K562 (cell line): ENCODE measurements at regions not wholly inside any gene's neighbourhood (a gene's known extent, or its start where the extent isn't known, plus 50 kb on each side); places are given as distances from the start of the nearest gene placed in this dataset.

Experiments used
- ATAC-seq: fragments of 200-7000 bp; cut with Tn5 transposase; 3 replicates; pipeline ENCODE4 v1.9.1; 2020; ENCODE audit warnings: moderate library complexity
- BruUV-seq: library from RNA; stranded (reverse); fragments of 400-500 nt; replicated peaks from 2 replicates; lab custom pipeline; 2021; lab: Mats Ljungman, UMichigan
- CTCF ChIA-PET: fragments of 300-600 bp; formaldehyde crosslinking; extraction: SDS; loops from one replicate; lab custom pipeline; 2021; ENCODE audit warnings: low intra/inter-chr PET ratio; lab: Yijun Ruan, JAX
- POLR2A ChIA-PET: fragments of 300-600, 350-650 bp; sonication (Branson Sonifier 250); formaldehyde crosslinking; extraction: SDS; loops from one replicate; lab custom pipeline; 2021; ENCODE audit warnings: antibody characterized with exemption, inconsistent platforms; lab: Yijun Ruan, JAX
- DNase-seq, 4 experiments: peaks; one replicate each; pipeline versions ENCODE4 v3.0.0 to v3.0.0-alpha.2; 2011 to 2018; ENCODE audit warnings: low spot score in 3 of 4, mixed read lengths in 3 of 4; ENCODE audit errors: extremely low read depth in 1 of 4
- FAIRE-seq: peaks from 2 replicates; lab custom pipeline; 2011; peaks lifted over from hg19 to GRCh38; lab: Jason Lieb, UNC
- H2AFZ ChIP-seq: 2 replicates; pipeline ENCODE4 v1.6.0; 2011; ENCODE audit warnings: low read depth, low read length, control low read depth, inconsistent platforms
- H3K27ac ChIP-seq: fragments of 200-600 bp; 3 replicates; pipeline ENCODE4 v1.8.0; 2011; ENCODE audit warnings: low read depth, mild to moderate bottlenecking, control low read depth, inconsistent platforms, low read length, moderate library complexity, mixed read lengths; ENCODE audit errors: extremely low read depth
- H3K27me3 ChIP-seq, 2 experiments: fragments of 300-600 bp in 1 of 2; 2 replicates in 1 of 2; 3 replicates in 1 of 2; pipeline versions ENCODE4 v1.6.0 to v1.8.0; 2011; ENCODE audit warnings: inconsistent platforms in 2 of 2, low read length in 2 of 2, mild to moderate bottlenecking in 1 of 2, mixed read lengths in 1 of 2, moderate library complexity in 1 of 2; ENCODE audit not compliant: control insufficient read depth in 2 of 2, insufficient read depth in 2 of 2
- H3K36me3 ChIP-seq: fragments of 300-600 bp; 3 replicates; pipeline ENCODE4 v1.8.0; 2011; ENCODE audit warnings: mild to moderate bottlenecking, low read length, inconsistent platforms; ENCODE audit not compliant: control insufficient read depth, insufficient read depth
- H3K4me1 ChIP-seq, 2 experiments: fragments of 200-600 bp in 1 of 2; replicated peaks in 1 of 2; 2 replicates in 1 of 2; 3 replicates in 1 of 2; pipeline versions ENCODE4 v1.5.1 to v1.8.0; 2011; ENCODE audit warnings: inconsistent platforms in 2 of 2, low read length in 2 of 2, mild to moderate bottlenecking in 1 of 2, mixed read lengths in 1 of 2, moderate library complexity in 1 of 2; ENCODE audit not compliant: control insufficient read depth in 2 of 2, insufficient read depth in 2 of 2
- H3K4me2 ChIP-seq: 2 replicates; pipeline ENCODE4 v1.6.1; 2011; ENCODE audit warnings: low read length, control low read depth, inconsistent platforms, mixed read lengths; ENCODE audit not compliant: insufficient read depth
- H3K4me3 ChIP-seq: fragments of 200-600 bp; sonication (generic), shearing (Covaris generic); 2 replicates; pipeline ENCODE4 v1.5.1; 2016; ENCODE audit warnings: control low read depth, inconsistent platforms
- H3K79me2 ChIP-seq: fragments of 200-600 bp; 3 replicates; pipeline ENCODE4 v1.8.0; 2011; ENCODE audit warnings: low read length, inconsistent platforms; ENCODE audit not compliant: control insufficient read depth, insufficient read depth
- H3K9ac ChIP-seq, 2 experiments: 2 replicates each; pipeline versions ENCODE4 v1.6.0 to v1.6.1; 2011; ENCODE audit warnings: low read depth in 2 of 2, low read length in 2 of 2, control low read depth in 1 of 2, inconsistent platforms in 1 of 2, mild to moderate bottlenecking in 1 of 2, mixed read lengths in 1 of 2; ENCODE audit not compliant: insufficient read depth in 1 of 2
- H3K9me1 ChIP-seq: one replicate; pipeline ENCODE4 v1.6.0; 2011; ENCODE audit warnings: inconsistent platforms, mild to moderate bottlenecking, low read length, moderate library complexity; ENCODE audit not compliant: control insufficient read depth, insufficient read depth
- H3K9me3 ChIP-seq: replicated peaks from 2 replicates; pipeline ENCODE4 v1.5.1; 2011; ENCODE audit warnings: low read depth, low read length, inconsistent platforms; ENCODE audit not compliant: control insufficient read depth, insufficient read depth
- H4K20me1 ChIP-seq: replicated peaks from 2 replicates; pipeline ENCODE4 v1.6.1; 2011; ENCODE audit warnings: low read length, inconsistent platforms, mixed read lengths; ENCODE audit not compliant: control insufficient read depth, insufficient read depth
- HMGN3 ChIP-seq: IDR thresholded peaks from 2 replicates; pipeline ENCODE4 v1.6.1; 2011; ENCODE audit warnings: borderline replicate concordance, low read depth, mild to moderate bottlenecking, mixed read lengths, low read length; ENCODE audit not compliant: insufficient read length; ENCODE audit errors: extremely low read depth
- KLF16 ChIP-seq: IDR thresholded peaks from 2 replicates; pipeline ENCODE4 v1.6.1; 2016; ENCODE audit warnings: antibody characterized with exemption
- PHTF2 ChIP-seq: fragments of 250-450 bp; sonication (Bioruptor Pico); IDR thresholded peaks from 2 replicates; pipeline ENCODE4 v1.5.0; 2021; ENCODE audit warnings: mild to moderate bottlenecking
- SRSF3 ChIP-seq: fragments of 200-400 bp; formaldehyde crosslinking; IDR thresholded peaks from 2 replicates; pipeline ENCODE4 v1.6.1; 2016; ENCODE audit warnings: mild to moderate bottlenecking, low read length, moderate library complexity; ENCODE audit not compliant: insufficient read depth
- TAF15 ChIP-seq: fragments of 200-400 bp; formaldehyde crosslinking; IDR thresholded peaks from 2 replicates; pipeline ENCODE4 v1.6.1; 2017; ENCODE audit warnings: mild to moderate bottlenecking, low read depth, low read length, moderate library complexity
- TAL1 ChIP-seq: fragments of 450-650 bp; IDR thresholded peaks from 2 replicates; pipeline ENCODE4 v1.6.1; 2016; ENCODE audit warnings: mild to moderate bottlenecking
- ZNF707 ChIP-seq: fragments of 250-450 bp; sonication (Bioruptor Pico); conservative IDR thresholded peaks from 2 replicates; pipeline ENCODE4 v1.8.0; 2022; ENCODE audit warnings: inconsistent platforms, mild to moderate bottlenecking, moderate library complexity
- WGBS: fragments of 100-300 bp; shearing (Covaris generic); methylation state at CpG from one replicate; pipeline ENCODE4 v1.1.6; 2016; ENCODE audit warnings: low coverage, mixed read lengths; ENCODE audit not compliant: insufficient coverage; ENCODE audit errors: missing lambda C conversion rate; 5-methylcytosine and 5-hydroxymethylcytosine counted together
- in situ Hi-C: fragments of 300-500 bp; cut with MboI; formaldehyde crosslinking; loops from 4 replicates; pipeline ENCODE4 v1.15.0; 2018; ENCODE audit warnings: inconsistent platforms, mixed read lengths
- intact Hi-C: fragments of 100-400 bp; cut with micrococcal nuclease; formaldehyde crosslinking; loops from 2 replicates; pipeline ENCODE4 v1.14.2; 2022
- TF ChIP-seq, protein P1 (sequence below): fragments of 250-450 bp; sonication (Bioruptor Pico); IDR thresholded peaks from 2 replicates; pipeline ENCODE4 v1.8.0; 2022; ENCODE audit warnings: moderate library complexity, mild to moderate bottlenecking, inconsistent platforms
- TF ChIP-seq, protein P2 (sequence below): fragments of 450-650 bp; IDR thresholded peaks from 2 replicates; pipeline ENCODE4 v1.6.1; 2016

DNA sequence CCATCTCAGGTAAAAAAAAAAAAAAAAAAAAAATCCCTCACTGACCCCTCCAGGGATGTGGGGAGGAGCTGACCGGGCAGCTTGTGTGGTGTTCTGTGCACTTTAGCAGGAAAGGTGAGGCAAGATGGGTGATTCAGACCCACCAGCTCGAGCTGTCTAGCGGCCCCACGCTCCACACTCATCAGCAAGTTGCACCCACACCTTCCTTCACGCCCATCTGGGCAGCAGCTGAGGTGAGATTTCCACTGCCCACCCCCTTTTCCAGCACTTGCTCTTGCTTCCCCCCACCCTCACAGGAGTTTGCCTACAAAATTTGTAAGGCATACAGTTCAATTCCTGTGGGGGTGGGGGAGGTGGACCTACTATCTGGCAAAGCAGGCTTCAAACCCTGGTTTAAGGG is 58.7 kb upstream of the ZNF354B start:
- CTCF ChIA-PET, result no interaction called here
- intact Hi-C loops, result no loop called here
- ATAC-seq (no peak), FAIRE-seq (no peak), DNase-seq (no peak)
- Histone ChIP-seq H4K20me1 (no peaks in the 10 kb centered on the region), H3K4me1 (no peaks in the 10 kb centered on the region; a peak in 1 of 5 replicates), H2AFZ (no peak overlapping the region), H3K4me3 (no peak overlapping the region), H3K4me2 (no peak overlapping the region), H3K9me3 (no peaks in the 10 kb centered on the region), H3K9ac (no peak overlapping the region), H3K9me1 (no peaks in the 10 kb centered on the region), H3K36me3 (peaks cover 12% of the 10 kb centered on the region; the same call in 1 of the 3 replicates), H3K79me2 (no peaks in the 10 kb centered on the region), H3K27me3 (no peaks in the 10 kb centered on the region), H3K27ac (no peak overlapping the region)
- WGBS, result 26% methylated on average over 5 of the region's 5 CpGs
- POLR2A ChIA-PET, result interaction anchor here (0.6 to 0.7 kb wide), 2 partner anchors 263 to 475 kb away, joined by 4 read pairs; no protein-coding TSS in a partner anchor
- no TSS peak for BruUV-seq
- in situ Hi-C loops, result no loop called here
- TF ChIP-seq KLF16, result no peak
- no peak for TF ChIP-seq TAL1
- TF ChIP-seq, protein P1, sequence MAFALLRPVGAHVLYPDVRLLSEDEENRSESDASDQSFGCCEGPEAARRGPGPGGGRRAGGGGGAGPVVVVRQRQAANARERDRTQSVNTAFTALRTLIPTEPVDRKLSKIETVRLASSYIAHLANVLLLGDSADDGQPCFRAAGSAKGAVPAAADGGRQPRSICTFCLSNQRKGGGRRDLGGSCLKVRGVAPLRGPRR (CRISPR knock-in tag), result no peak
- TF ChIP-seq HMGN3, result no peak
- no peak for TF ChIP-seq ZNF707 (CRISPR knock-in tag)
- TF ChIP-seq TAF15, result no peak
- TF ChIP-seq PHTF2, result no peak
- TF ChIP-seq SRSF3, result no peak
- TF ChIP-seq, protein P2, sequence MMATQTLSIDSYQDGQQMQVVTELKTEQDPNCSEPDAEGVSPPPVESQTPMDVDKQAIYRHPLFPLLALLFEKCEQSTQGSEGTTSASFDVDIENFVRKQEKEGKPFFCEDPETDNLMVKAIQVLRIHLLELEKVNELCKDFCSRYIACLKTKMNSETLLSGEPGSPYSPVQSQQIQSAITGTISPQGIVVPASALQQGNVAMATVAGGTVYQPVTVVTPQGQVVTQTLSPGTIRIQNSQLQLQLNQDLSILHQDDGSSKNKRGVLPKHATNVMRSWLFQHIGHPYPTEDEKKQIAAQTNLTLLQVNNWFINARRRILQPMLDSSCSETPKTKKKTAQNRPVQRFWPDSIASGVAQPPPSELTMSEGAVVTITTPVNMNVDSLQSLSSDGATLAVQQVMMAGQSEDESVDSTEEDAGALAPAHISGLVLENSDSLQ, result no peak
